ENCODE measurements at regions not wholly inside any gene's neighbourhood (a gene's known extent, or its start where the extent isn't known, plus 50 kb on each side); places are given as distances from the start of the nearest gene placed in this dataset.

- RAD21 ChIA-PET (ENCODE audit: unreplicated experiment), result no interaction called here
- SMC1A ChIA-PET (ENCODE audit: uncharacterized antibody, unreplicated experiment), result no interaction called here
- Histone ChIP-seq H3K4me2 (ENCODE audit: control insufficient read depth, insufficient read depth) (no peak overlapping the region), H3K36me3 (ENCODE audit: control insufficient read depth in 2 of 2, insufficient read depth in 2 of 2, low read length in 1 of 2) (no peaks in the 10 kb centered on the region), H2AFZ (ENCODE audit: control insufficient read depth, low read depth, low read length) (no peak overlapping the region), H3K27me3 (replicated peaks in 1 of 2; ENCODE audit: control insufficient read depth in 2 of 2, insufficient read depth in 2 of 2, low read length in 1 of 2) (no peaks in the 10 kb centered on the region; a peak in 1 of 4 replicates), H3K9me3 (replicated peaks; ENCODE audit: control insufficient read depth, insufficient read depth, low read length) (no peaks in the 10 kb centered on the region), H3K4me1 (ENCODE audit: control insufficient read depth, insufficient read depth, low read length) (no peaks in the 10 kb centered on the region), H3K27ac (ENCODE audit: control insufficient read depth, insufficient read depth) (no peak overlapping the region), H3K4me3 (no peak overlapping the region), H3K79me2 (ENCODE audit: control insufficient read depth, insufficient read depth, low read length) (no peaks in the 10 kb centered on the region), H4K20me1 (ENCODE audit: control insufficient read depth, insufficient read depth) (no peaks in the 10 kb centered on the region), H3K9ac (ENCODE audit: control insufficient read depth, insufficient read depth, low read length) (no peak overlapping the region)
- intact Hi-C loops (cut with micrococcal nuclease; ENCODE audit: unreplicated experiment) (no loop called here), in situ Hi-C loops (cut with MboI) (no loop called here)
- no peak for TF ChIP-seq BCL11A (IDR thresholded peaks at IDR 0.05; ENCODE audit: low read depth, low read length)
- 29% methylated on average over 6 of the region's 6 CpGs for WGBS (ENCODE audit: insufficient coverage, insufficient replicate concordance, low lambda C conversion rate, missing lambda C conversion rate)
- DNase-seq (ENCODE audit: low read depth, low spot score), result no peak
- POLR2A ChIA-PET, result no interaction called here
- BruUV-seq (replicated peaks), result no TSS peak
- CTCF ChIA-PET, result no interaction called here
- FAIRE-seq, result no peak
- ATAC-seq, result no peak
Measured at GRCh38 chr2:66702301-66702700, 267.4 kb downstream of the MEIS1 start.

GRCh38 chr2:66704786-66705185 is 269.9 kb downstream of the MEIS1 start:
- SMC1A ChIA-PET (ENCODE audit: uncharacterized antibody, unreplicated experiment), result no interaction called here
- intact Hi-C loops (cut with micrococcal nuclease; ENCODE audit: unreplicated experiment), result no loop called here
- TF ChIP-seq ZNF24 (IDR thresholded peaks at IDR 0.05) (no peak), TBL1XR1 (IDR thresholded peaks at IDR 0.05; ENCODE audit: low read depth, low read length) (no peak), POLR2A (IDR thresholded peaks at IDR 0.05; ENCODE audit: low read depth, low read length) (no peak), SUPT20H (IDR thresholded peaks at IDR 0.05; ENCODE audit: borderline replicate concordance, control insufficient read depth, low read depth, low read length) (no peak), BMI1 (IDR thresholded peaks at IDR 0.05; ENCODE audit: borderline replicate concordance) (no peak), TCF3 (IDR thresholded peaks at IDR 0.05; ENCODE audit: borderline replicate concordance, insufficient read depth, low read depth, low read length) (no peak), GATAD2B (conservative IDR thresholded peaks at IDR 0.05; ENCODE audit: low read depth) (no peak), IRF4 (IDR thresholded peaks at IDR 0.05; ENCODE audit: low read depth, low read length) (no peak), HSF1 (IDR thresholded peaks at IDR 0.05; ENCODE audit: low read depth, low read length) (no peak)
- TF ChIP-seq, protein P1, sequence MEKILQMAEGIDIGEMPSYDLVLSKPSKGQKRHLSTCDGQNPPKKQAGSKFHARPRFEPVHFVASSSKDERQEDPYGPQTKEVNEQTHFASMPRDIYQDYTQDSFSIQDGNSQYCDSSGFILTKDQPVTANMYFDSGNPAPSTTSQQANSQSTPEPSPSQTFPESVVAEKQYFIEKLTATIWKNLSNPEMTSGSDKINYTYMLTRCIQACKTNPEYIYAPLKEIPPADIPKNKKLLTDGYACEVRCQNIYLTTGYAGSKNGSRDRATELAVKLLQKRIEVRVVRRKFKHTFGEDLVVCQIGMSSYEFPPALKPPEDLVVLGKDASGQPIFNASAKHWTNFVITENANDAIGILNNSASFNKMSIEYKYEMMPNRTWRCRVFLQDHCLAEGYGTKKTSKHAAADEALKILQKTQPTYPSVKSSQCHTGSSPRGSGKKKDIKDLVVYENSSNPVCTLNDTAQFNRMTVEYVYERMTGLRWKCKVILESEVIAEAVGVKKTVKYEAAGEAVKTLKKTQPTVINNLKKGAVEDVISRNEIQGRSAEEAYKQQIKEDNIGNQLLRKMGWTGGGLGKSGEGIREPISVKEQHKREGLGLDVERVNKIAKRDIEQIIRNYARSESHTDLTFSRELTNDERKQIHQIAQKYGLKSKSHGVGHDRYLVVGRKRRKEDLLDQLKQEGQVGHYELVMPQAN (conservative IDR thresholded peaks at IDR 0.05), result no peak

More at GRCh38 chr2:66704786-66705185, 269.9 kb downstream of the MEIS1 start:
- RAD21 ChIA-PET (ENCODE audit: unreplicated experiment), result no interaction called here
- no peak overlapping the region for H3K4me2 ChIP-seq (ENCODE audit: control insufficient read depth, insufficient read depth)
- FAIRE-seq (no peak), DNase-seq (ENCODE audit: low read depth, low spot score) (no peak), ATAC-seq (no peak)
- in situ Hi-C loops (cut with MboI), result no loop called here
- H3K36me3 ChIP-seq (ENCODE audit: control insufficient read depth in 2 of 2, insufficient read depth in 2 of 2, low read length in 1 of 2), result no peaks in the 10 kb centered on the region
- H3K27ac ChIP-seq (ENCODE audit: control insufficient read depth, insufficient read depth), result no peak overlapping the region
- H2AFZ ChIP-seq (ENCODE audit: control insufficient read depth, low read depth, low read length), result no peak overlapping the region
- POLR2A ChIA-PET, result no interaction called here
- BruUV-seq (replicated peaks), result no TSS peak
- H4K20me1 ChIP-seq (ENCODE audit: control insufficient read depth, insufficient read depth), result no peaks in the 10 kb centered on the region
- H3K9ac ChIP-seq (ENCODE audit: control insufficient read depth, insufficient read depth, low read length), result no peak overlapping the region
- H3K9me3 ChIP-seq (replicated peaks; ENCODE audit: control insufficient read depth, insufficient read depth, low read length), result no peaks in the 10 kb centered on the region
- no peaks in the 10 kb centered on the region; a peak in 1 of 4 replicates for H3K27me3 ChIP-seq (replicated peaks in 1 of 2; ENCODE audit: control insufficient read depth in 2 of 2, insufficient read depth in 2 of 2, low read length in 1 of 2)
- H3K4me1 ChIP-seq (ENCODE audit: control insufficient read depth, insufficient read depth, low read length), result no peaks in the 10 kb centered on the region
- H3K4me3 ChIP-seq, result no peak overlapping the region
- CTCF ChIA-PET, result no interaction called here
- no peaks in the 10 kb centered on the region for H3K79me2 ChIP-seq (ENCODE audit: control insufficient read depth, insufficient read depth, low read length)

All from GM12878 (cell line).